ENCODE measurements at regions not wholly inside any gene's neighbourhood (a gene's known extent, or its start where the extent isn't known, plus 50 kb on each side); places are given as distances from the start of the nearest gene placed in this dataset.

- no peaks in the 10 kb centered on the region for H3K9me3 ChIP-seq
- H3K27me3 ChIP-seq = no peaks in the 10 kb centered on the region
- H3K4me1 ChIP-seq (ENCODE audit: control insufficient read depth in 1 of 2, insufficient read depth in 1 of 2, low read depth in 1 of 2, low read length in 1 of 2) = peaks cover 19 to 23% of the 10 kb centered on the region in 2 experiments
- H3K36me3 ChIP-seq = no peaks in the 10 kb centered on the region
- H3K27ac ChIP-seq = no peak overlapping the region
- no peak overlapping the region for H3K4me3 ChIP-seq (ENCODE audit: low read depth in 1 of 2, low read length in 1 of 2)
- TF ChIP-seq, protein P1, sequence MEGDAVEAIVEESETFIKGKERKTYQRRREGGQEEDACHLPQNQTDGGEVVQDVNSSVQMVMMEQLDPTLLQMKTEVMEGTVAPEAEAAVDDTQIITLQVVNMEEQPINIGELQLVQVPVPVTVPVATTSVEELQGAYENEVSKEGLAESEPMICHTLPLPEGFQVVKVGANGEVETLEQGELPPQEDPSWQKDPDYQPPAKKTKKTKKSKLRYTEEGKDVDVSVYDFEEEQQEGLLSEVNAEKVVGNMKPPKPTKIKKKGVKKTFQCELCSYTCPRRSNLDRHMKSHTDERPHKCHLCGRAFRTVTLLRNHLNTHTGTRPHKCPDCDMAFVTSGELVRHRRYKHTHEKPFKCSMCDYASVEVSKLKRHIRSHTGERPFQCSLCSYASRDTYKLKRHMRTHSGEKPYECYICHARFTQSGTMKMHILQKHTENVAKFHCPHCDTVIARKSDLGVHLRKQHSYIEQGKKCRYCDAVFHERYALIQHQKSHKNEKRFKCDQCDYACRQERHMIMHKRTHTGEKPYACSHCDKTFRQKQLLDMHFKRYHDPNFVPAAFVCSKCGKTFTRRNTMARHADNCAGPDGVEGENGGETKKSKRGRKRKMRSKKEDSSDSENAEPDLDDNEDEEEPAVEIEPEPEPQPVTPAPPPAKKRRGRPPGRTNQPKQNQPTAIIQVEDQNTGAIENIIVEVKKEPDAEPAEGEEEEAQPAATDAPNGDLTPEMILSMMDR (IDR thresholded peaks at IDR 0.05) = no peak
Measured at GRCh38 chr2:111705239-111705638, 178.8 kb downstream of the ANAPC1 start.

DNA sequence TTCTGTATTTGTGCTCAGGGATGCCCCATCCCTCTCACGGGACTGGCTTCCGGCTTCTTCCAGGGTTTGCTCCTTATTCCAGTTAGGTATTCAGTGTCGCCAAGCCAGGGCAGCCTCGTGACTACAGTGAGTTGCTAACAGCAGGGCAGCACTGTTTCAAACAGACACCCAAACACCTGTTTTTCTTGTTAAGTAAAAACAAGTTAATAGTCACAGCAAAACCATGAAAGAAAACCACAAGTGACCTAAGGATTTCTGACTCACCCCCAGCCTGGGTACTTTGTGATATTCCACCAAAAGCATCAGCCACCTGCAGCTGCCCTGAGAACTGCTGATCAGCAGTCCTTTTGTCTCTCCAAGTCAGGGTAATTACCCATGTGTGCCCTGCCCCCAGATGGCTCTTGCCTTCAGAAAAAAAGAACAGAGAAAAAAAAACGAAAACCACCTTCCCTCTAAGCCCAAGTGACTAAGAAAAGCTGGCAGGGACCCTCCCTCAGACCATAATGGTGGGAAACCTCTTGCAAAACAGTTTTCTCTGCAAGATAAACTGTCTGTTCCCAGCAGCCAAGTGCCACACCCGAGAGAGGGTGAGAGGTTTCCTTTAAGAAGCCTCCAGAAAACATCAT lies 178.2 kb downstream of the ANAPC1 start:
- Histone ChIP-seq H3K4me1 (ENCODE audit: control insufficient read depth in 1 of 2, insufficient read depth in 1 of 2, low read depth in 1 of 2, low read length in 1 of 2) (peaks cover 13 to 17% of the 10 kb centered on the region in 2 experiments), H3K4me3 (ENCODE audit: low read depth in 1 of 2, low read length in 1 of 2) (no peak overlapping the region), H3K27ac (no peak overlapping the region), H3K9me3 (no peaks in the 10 kb centered on the region), H3K27me3 (no peaks in the 10 kb centered on the region), H3K36me3 (no peaks in the 10 kb centered on the region)
- TF ChIP-seq, protein P1 (IDR thresholded peaks at IDR 0.05) = no peak

DNA sequence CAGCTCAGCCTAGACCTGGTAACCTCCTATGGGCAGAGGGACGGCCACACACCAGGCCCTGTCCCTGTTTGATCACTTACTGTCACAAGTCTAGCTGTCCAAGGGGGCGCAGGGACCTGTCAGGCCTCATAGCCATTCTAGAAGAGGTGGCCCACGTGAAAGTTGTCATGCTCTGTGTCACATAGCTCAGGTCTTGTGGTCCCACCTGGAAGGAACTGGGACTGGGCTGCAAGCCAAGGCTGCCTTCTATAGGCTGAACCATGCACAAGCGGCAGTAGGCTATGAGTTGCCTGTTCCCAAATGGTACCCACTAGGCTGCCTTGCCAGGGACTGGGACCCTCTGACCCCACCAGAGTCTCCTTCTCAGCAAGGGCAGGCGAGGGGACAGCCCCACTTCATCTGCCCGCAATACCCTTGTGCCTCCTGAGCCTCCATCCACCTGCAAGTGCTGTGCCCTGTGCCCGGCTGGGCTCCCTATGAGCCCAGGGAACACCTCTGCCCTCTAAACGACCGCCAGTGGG lies 177.5 kb downstream of the ANAPC1 start:
- Histone ChIP-seq H3K27ac (no peak overlapping the region), H3K36me3 (no peaks in the 10 kb centered on the region), H3K27me3 (no peaks in the 10 kb centered on the region), H3K4me1 (ENCODE audit: control insufficient read depth in 1 of 2, insufficient read depth in 1 of 2, low read depth in 1 of 2, low read length in 1 of 2) (peaks cover 6 to 10% of the 10 kb centered on the region in 2 experiments), H3K4me3 (ENCODE audit: low read depth in 1 of 2, low read length in 1 of 2) (no peak overlapping the region), H3K9me3 (no peaks in the 10 kb centered on the region)
- TF ChIP-seq, protein P1 (IDR thresholded peaks at IDR 0.05) = no peak

DNA sequence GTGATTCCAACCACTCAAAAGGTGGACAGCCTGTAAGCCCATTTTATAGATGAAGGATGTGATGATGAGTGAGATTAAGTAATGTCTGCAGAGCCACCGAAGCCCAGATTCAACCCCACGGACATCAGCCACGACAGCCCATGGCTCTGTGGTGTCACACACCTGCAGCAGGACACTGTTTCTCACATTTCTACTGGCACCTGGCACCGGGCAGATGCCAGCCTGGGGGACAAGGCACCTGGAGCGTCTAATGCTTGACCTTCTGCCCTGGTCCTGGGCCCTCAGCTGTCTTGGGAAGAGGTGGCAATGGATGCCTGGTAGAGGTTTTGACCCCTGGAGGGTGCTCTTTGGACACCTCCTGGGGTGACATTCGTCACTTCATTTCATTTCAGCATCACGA lies 176.3 kb downstream of the ANAPC1 start:
- TF ChIP-seq, protein P1 (IDR thresholded peaks at IDR 0.05) = no peak
- H3K27me3 ChIP-seq = no peaks in the 10 kb centered on the region
- no peak overlapping the region for H3K27ac ChIP-seq
- H3K36me3 ChIP-seq = no peaks in the 10 kb centered on the region
- no peaks in the 10 kb centered on the region for H3K9me3 ChIP-seq
- H3K4me3 ChIP-seq (ENCODE audit: low read depth in 1 of 2, low read length in 1 of 2) = no peak overlapping the region
- no peaks in the 10 kb centered on the region for H3K4me1 ChIP-seq (ENCODE audit: control insufficient read depth in 1 of 2, insufficient read depth in 1 of 2, low read depth in 1 of 2, low read length in 1 of 2)

- no peak overlapping the region for H3K4me3 ChIP-seq (ENCODE audit: low read depth in 1 of 2, low read length in 1 of 2)
- TF ChIP-seq, protein P1 (IDR thresholded peaks at IDR 0.05) = no peak
- H3K27ac ChIP-seq = no peak overlapping the region
- no peaks in the 10 kb centered on the region for H3K36me3 ChIP-seq
- H3K9me3 ChIP-seq = no peaks in the 10 kb centered on the region
- H3K27me3 ChIP-seq = no peaks in the 10 kb centered on the region
- no peaks in the 10 kb centered on the region for H3K4me1 ChIP-seq (ENCODE audit: control insufficient read depth in 1 of 2, insufficient read depth in 1 of 2, low read depth in 1 of 2, low read length in 1 of 2)
Measured at GRCh38 chr2:111708476-111709180, 175.4 kb downstream of the ANAPC1 start.

Data from neutrophil (primary cell).